ENCODE measurements at regions not wholly inside any gene's neighbourhood (a gene's known extent, or its start where the extent isn't known, plus 50 kb on each side); places are given as distances from the start of the nearest gene placed in this dataset.

DNA sequence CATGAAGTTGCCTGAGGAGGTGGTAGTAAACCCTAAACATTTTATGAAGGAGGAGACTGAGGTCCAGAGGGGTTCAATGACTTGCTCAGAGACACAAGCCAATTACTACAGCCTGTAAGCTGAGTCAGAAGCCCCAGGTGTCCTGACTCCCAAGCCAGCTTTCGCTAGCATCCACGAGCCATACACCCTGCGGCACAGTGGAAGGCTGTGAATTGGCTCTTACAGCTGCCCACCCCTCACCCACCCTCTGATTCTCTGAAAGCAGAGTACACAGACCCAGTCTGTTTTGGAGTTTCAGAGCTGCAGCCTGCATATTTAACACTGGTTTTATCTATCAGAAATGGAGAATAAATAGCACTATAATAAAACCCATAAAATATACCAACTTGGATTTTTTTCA lies 253.4 kb downstream of the IGSF11 start (continued):
- TF ChIP-seq RFX5 (IDR thresholded peaks at IDR 0.05; ENCODE audit: borderline replicate concordance, low read depth, low read length) (no peak), PHF8 (conservative IDR thresholded peaks at IDR 0.05; ENCODE audit: low read depth, low read length) (no peak), YY1 (IDR thresholded peaks at IDR 0.05; ENCODE audit: low read depth, low read length) (no peak), SIRT6 (IDR thresholded peaks at IDR 0.05; ENCODE audit: low read length) (no peak), JUND (IDR thresholded peaks at IDR 0.05; ENCODE audit: low read length) (no peak)
